ENCODE measurements at regions not wholly inside any gene's neighbourhood (a gene's known extent, or its start where the extent isn't known, plus 50 kb on each side); places are given as distances from the start of the nearest gene placed in this dataset.
A peak's percentile ranks its signal among the peaks of the same experiment; 100 is the strongest.

- H3K27ac ChIP-seq (ENCODE audit: low read depth, low read length) = no peak overlapping the region
- H3K9me3 ChIP-seq (ENCODE audit: control insufficient read depth in 5 of 5, low read length in 5 of 5) = no peaks in the 10 kb centered on the region
- no peaks in the 10 kb centered on the region for H3K36me3 ChIP-seq (ENCODE audit: control insufficient read depth in 5 of 5, insufficient read depth in 5 of 5, low read length in 5 of 5)
- H3K9ac ChIP-seq (ENCODE audit: low read length in 5 of 5) = no peak overlapping the region
- peaks cover 0 to 8% (median 0%) of the 10 kb centered on the region in 5 donors for H3K27me3 ChIP-seq (ENCODE audit: control insufficient read depth in 5 of 5, insufficient read depth in 4 of 5, low read length in 5 of 5)
- H3K4me3 ChIP-seq (ENCODE audit: low read depth in 1 of 5, low read length in 5 of 5) = no peak overlapping the region
- H3K4me1 ChIP-seq (ENCODE audit: control insufficient read depth in 5 of 5, insufficient read depth in 5 of 5, low read length in 5 of 5) = peaks cover 0 to 10% (median 0%) of the 10 kb centered on the region in 5 donors
Observed at GRCh38 chr5:135694906-135695305, 116.1 kb upstream of the CXCL14 start.

DNA sequence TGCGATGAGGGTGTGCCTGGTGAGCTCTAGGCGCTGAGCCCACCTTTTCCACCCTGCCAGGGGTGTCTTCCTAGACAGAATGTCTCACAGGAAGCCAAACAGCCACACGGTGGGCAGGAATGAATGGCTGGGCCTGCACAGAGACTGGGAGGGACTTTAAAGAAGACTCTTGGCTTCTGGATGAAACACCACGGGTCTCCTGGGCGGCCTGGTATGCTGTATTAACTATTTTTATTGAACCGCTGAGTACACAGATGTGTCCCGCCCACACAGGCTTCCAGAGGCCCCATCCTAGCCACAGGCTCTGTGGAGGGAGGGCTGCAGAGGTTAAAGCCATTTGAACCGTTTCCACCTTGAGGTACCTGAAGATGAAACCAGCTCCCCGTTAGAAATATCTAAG, 115.2 kb upstream of the CXCL14 start:
- Histone ChIP-seq H3K27ac (ENCODE audit: low read depth, low read length) (no peak overlapping the region), H3K4me3 (ENCODE audit: low read depth in 1 of 5, low read length in 5 of 5) (no peak overlapping the region), H3K4me1 (ENCODE audit: control insufficient read depth in 5 of 5, insufficient read depth in 5 of 5, low read length in 5 of 5) (peaks cover 0 to 10% (median 0%) of the 10 kb centered on the region in 5 donors), H3K27me3 (ENCODE audit: control insufficient read depth in 5 of 5, insufficient read depth in 4 of 5, low read length in 5 of 5) (peaks cover 0 to 10% (median 0%) of the 10 kb centered on the region in 5 donors), H3K9me3 (ENCODE audit: control insufficient read depth in 5 of 5, low read length in 5 of 5) (no peaks in the 10 kb centered on the region), H3K9ac (ENCODE audit: low read length in 5 of 5) (no peak overlapping the region), H3K36me3 (ENCODE audit: control insufficient read depth in 5 of 5, insufficient read depth in 5 of 5, low read length in 5 of 5) (no peaks in the 10 kb centered on the region)

DNA sequence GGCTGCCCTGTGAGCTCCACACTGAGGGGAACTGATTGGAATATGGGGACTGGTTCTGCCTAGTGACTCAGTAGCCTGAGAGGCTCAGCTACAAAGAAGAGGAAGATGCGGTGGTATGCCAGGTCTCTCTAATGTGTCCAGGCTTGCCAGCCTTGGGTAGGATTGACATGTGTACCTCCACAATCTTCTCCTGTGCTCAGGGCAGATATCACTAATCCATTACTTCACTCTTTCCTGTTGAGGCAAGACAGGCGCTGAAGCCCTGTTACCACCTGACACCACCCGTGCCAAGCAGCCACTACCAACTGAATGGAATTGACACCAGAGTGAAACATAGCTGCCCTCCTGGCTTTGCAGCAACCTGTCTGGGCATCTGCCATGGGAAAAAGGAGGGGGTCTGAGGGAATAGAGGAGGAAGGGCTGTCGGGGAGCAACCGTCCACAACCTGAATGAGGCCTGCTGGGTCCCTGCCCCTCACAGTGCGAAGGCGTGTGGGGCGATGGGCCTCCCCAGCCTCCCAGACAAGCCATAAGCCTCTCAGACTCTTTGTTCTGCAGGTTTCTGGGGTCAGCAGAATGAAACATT, 114.7 kb upstream of the CXCL14 start:
- H3K4me1 ChIP-seq (ENCODE audit: control insufficient read depth in 5 of 5, insufficient read depth in 5 of 5, low read length in 5 of 5) = peaks cover 0 to 10% (median 2%) of the 10 kb centered on the region in 5 donors
- no peaks in the 10 kb centered on the region for H3K36me3 ChIP-seq (ENCODE audit: control insufficient read depth in 5 of 5, insufficient read depth in 5 of 5, low read length in 5 of 5)
- H3K9ac ChIP-seq (ENCODE audit: low read length in 5 of 5) = no peak overlapping the region
- H3K27ac ChIP-seq (ENCODE audit: low read depth, low read length) = no peak overlapping the region
- H3K4me3 ChIP-seq (ENCODE audit: low read depth in 1 of 5, low read length in 5 of 5) = no peak overlapping the region
- no peaks in the 10 kb centered on the region for H3K9me3 ChIP-seq (ENCODE audit: control insufficient read depth in 5 of 5, low read length in 5 of 5)
- H3K27me3 ChIP-seq (ENCODE audit: control insufficient read depth in 5 of 5, insufficient read depth in 4 of 5, low read length in 5 of 5) = peaks cover 0 to 10% (median 0%) of the 10 kb centered on the region in 5 donors

- Histone ChIP-seq H3K4me3 (ENCODE audit: low read depth in 1 of 5, low read length in 5 of 5) (no peak overlapping the region), H3K4me1 (ENCODE audit: control insufficient read depth in 5 of 5, insufficient read depth in 5 of 5, low read length in 5 of 5) (peaks cover 0 to 9% (median 5%) of the 10 kb centered on the region in 5 donors), H3K27ac (ENCODE audit: low read depth, low read length) (no peak overlapping the region), H3K27me3 (ENCODE audit: control insufficient read depth in 5 of 5, insufficient read depth in 4 of 5, low read length in 5 of 5) (peaks cover 0 to 9% (median 0%) of the 10 kb centered on the region in 5 donors), H3K36me3 (ENCODE audit: control insufficient read depth in 5 of 5, insufficient read depth in 5 of 5, low read length in 5 of 5) (no peaks in the 10 kb centered on the region), H3K9ac (ENCODE audit: low read length in 5 of 5) (no peak overlapping the region), H3K9me3 (ENCODE audit: control insufficient read depth in 5 of 5, low read length in 5 of 5) (no peaks in the 10 kb centered on the region)
Observed at GRCh38 chr5:135691044-135691443, 112.3 kb upstream of the CXCL14 start.

DNA sequence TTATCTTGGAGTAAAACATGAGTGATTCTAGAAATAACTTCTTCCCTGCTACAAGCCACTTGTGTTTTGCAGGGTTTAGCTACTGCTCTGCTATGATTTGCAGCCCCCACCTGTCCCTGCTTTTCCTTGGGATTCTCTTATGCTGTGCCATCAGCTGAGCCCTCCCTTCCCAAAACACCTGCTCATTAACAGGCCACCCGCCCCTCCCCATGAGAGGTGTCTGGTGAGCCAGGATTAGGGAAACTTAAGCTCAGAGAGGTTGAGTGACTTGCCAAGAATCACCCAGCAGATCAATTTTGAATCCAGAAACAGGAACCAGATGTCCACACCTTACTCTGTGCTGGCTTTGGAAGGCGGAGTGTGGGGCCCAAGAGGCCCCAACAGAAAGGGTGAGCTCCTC, 111.7 kb upstream of the CXCL14 start:
- Histone ChIP-seq H3K4me1 (ENCODE audit: control insufficient read depth in 5 of 5, insufficient read depth in 5 of 5, low read length in 5 of 5) (peaks cover 0 to 5% (median 2%) of the 10 kb centered on the region in 5 donors), H3K27me3 (ENCODE audit: control insufficient read depth in 5 of 5, insufficient read depth in 4 of 5, low read length in 5 of 5) (peaks cover 0 to 7% (median 0%) of the 10 kb centered on the region in 5 donors), H3K4me3 (ENCODE audit: low read depth in 1 of 5, low read length in 5 of 5) (no peak overlapping the region), H3K9me3 (ENCODE audit: control insufficient read depth in 5 of 5, low read length in 5 of 5) (no peaks in the 10 kb centered on the region), H3K9ac (ENCODE audit: low read length in 5 of 5) (no peak overlapping the region), H3K27ac (ENCODE audit: low read depth, low read length) (no peak overlapping the region), H3K36me3 (ENCODE audit: control insufficient read depth in 5 of 5, insufficient read depth in 5 of 5, low read length in 5 of 5) (no peaks in the 10 kb centered on the region)

- Histone ChIP-seq H3K36me3 (ENCODE audit: control insufficient read depth in 5 of 5, insufficient read depth in 5 of 5, low read length in 5 of 5) (no peaks in the 10 kb centered on the region), H3K9me3 (ENCODE audit: control insufficient read depth in 5 of 5, low read length in 5 of 5) (no peaks in the 10 kb centered on the region), H3K27ac (ENCODE audit: low read depth, low read length) (no peak overlapping the region), H3K27me3 (ENCODE audit: control insufficient read depth in 5 of 5, insufficient read depth in 4 of 5, low read length in 5 of 5) (peaks cover 0 to 7% (median 0%) of the 10 kb centered on the region in 5 donors), H3K4me3 (ENCODE audit: low read depth in 1 of 5, low read length in 5 of 5) (no peak overlapping the region), H3K4me1 (ENCODE audit: control insufficient read depth in 5 of 5, insufficient read depth in 5 of 5, low read length in 5 of 5) (peaks cover 0 to 5% (median 0%) of the 10 kb centered on the region in 5 donors), H3K9ac (ENCODE audit: low read length in 5 of 5) (no peak overlapping the region)
Observed at GRCh38 chr5:135689506-135689905, 110.7 kb upstream of the CXCL14 start.

GRCh38 chr5:135688385-135688784, 109.6 kb upstream of the CXCL14 start:
- Histone ChIP-seq H3K9me3 (ENCODE audit: control insufficient read depth in 5 of 5, low read length in 5 of 5) (no peaks in the 10 kb centered on the region), H3K27ac (ENCODE audit: low read depth, low read length) (no peak overlapping the region)

GRCh38 chr5:135683189-135683588, 104.4 kb upstream of the CXCL14 start:
- Histone ChIP-seq H3K27ac (ENCODE audit: low read depth, low read length) (no peak overlapping the region), H3K4me3 (ENCODE audit: low read depth in 1 of 5, low read length in 5 of 5) (no peak overlapping the region), H3K4me1 (ENCODE audit: control insufficient read depth in 5 of 5, insufficient read depth in 5 of 5, low read length in 5 of 5) (peaks cover 0 to under 1% (median 0%) of the 10 kb centered on the region in 5 donors), H3K9me3 (ENCODE audit: control insufficient read depth in 5 of 5, low read length in 5 of 5) (peaks cover 3 to 26% (median 15%) of the 10 kb centered on the region in 5 donors), H3K9ac (ENCODE audit: low read length in 5 of 5) (no peak overlapping the region), H3K27me3 (ENCODE audit: control insufficient read depth in 5 of 5, insufficient read depth in 4 of 5, low read length in 5 of 5) (peaks cover 0 to 3% (median 0%) of the 10 kb centered on the region in 5 donors), H3K36me3 (ENCODE audit: control insufficient read depth in 5 of 5, insufficient read depth in 5 of 5, low read length in 5 of 5) (no peaks in the 10 kb centered on the region)

More at GRCh38 chr5:135688385-135688784, 109.6 kb upstream of the CXCL14 start:
- Histone ChIP-seq H3K27me3 (ENCODE audit: control insufficient read depth in 5 of 5, insufficient read depth in 4 of 5, low read length in 5 of 5) (peaks cover 0 to 7% (median 0%) of the 10 kb centered on the region in 5 donors), H3K36me3 (ENCODE audit: control insufficient read depth in 5 of 5, insufficient read depth in 5 of 5, low read length in 5 of 5) (no peaks in the 10 kb centered on the region), H3K4me3 (ENCODE audit: low read depth in 1 of 5, low read length in 5 of 5) (no peak overlapping the region), H3K4me1 (ENCODE audit: control insufficient read depth in 5 of 5, insufficient read depth in 5 of 5, low read length in 5 of 5) (peaks cover 0 to 5% (median 0%) of the 10 kb centered on the region in 5 donors), H3K9ac (ENCODE audit: low read length in 5 of 5) (no peak overlapping the region)

- H3K27ac ChIP-seq (ENCODE audit: low read depth, low read length) = no peak overlapping the region
- H3K27me3 ChIP-seq (ENCODE audit: control insufficient read depth in 5 of 5, insufficient read depth in 4 of 5, low read length in 5 of 5) = peaks cover 0 to 3% (median 0%) of the 10 kb centered on the region in 5 donors
- H3K36me3 ChIP-seq (ENCODE audit: control insufficient read depth in 5 of 5, insufficient read depth in 5 of 5, low read length in 5 of 5) = no peaks in the 10 kb centered on the region
- no peaks in the 10 kb centered on the region for H3K4me1 ChIP-seq (ENCODE audit: control insufficient read depth in 5 of 5, insufficient read depth in 5 of 5, low read length in 5 of 5)
- no peak overlapping the region for H3K4me3 ChIP-seq (ENCODE audit: low read depth in 1 of 5, low read length in 5 of 5)
- H3K9me3 ChIP-seq (ENCODE audit: control insufficient read depth in 5 of 5, low read length in 5 of 5) = peaks cover 3 to 33% (median 15%) of the 10 kb centered on the region in 5 donors
- no peak overlapping the region for H3K9ac ChIP-seq (ENCODE audit: low read length in 5 of 5)
Observed at GRCh38 chr5:135680713-135681112, 101.9 kb upstream of the CXCL14 start.

- Histone ChIP-seq H3K4me1 (ENCODE audit: control insufficient read depth in 5 of 5, insufficient read depth in 5 of 5, low read length in 5 of 5) (no peaks in the 10 kb centered on the region), H3K36me3 (ENCODE audit: control insufficient read depth in 5 of 5, insufficient read depth in 5 of 5, low read length in 5 of 5) (no peaks in the 10 kb centered on the region), H3K27ac (ENCODE audit: low read depth, low read length) (no peak overlapping the region), H3K27me3 (ENCODE audit: control insufficient read depth in 5 of 5, insufficient read depth in 4 of 5, low read length in 5 of 5) (peaks cover 0 to 3% (median 0%) of the 10 kb centered on the region in 5 donors), H3K9ac (ENCODE audit: low read length in 5 of 5) (no peak overlapping the region), H3K4me3 (ENCODE audit: low read depth in 1 of 5, low read length in 5 of 5) (peak overlapping the region in 1 of 5 donors; percentile 21), H3K9me3 (ENCODE audit: control insufficient read depth in 5 of 5, low read length in 5 of 5) (peaks cover 9 to 38% (median 19%) of the 10 kb centered on the region in 5 donors)
Observed at GRCh38 chr5:135678640-135679268, 100.0 kb upstream of the CXCL14 start.

All from subcutaneous abdominal adipose tissue (tissue), 5 donors.